ENCODE measurements at regions not wholly inside any gene's neighbourhood (a gene's known extent, or its start where the extent isn't known, plus 50 kb on each side); places are given as distances from the start of the nearest gene placed in this dataset.

DNA sequence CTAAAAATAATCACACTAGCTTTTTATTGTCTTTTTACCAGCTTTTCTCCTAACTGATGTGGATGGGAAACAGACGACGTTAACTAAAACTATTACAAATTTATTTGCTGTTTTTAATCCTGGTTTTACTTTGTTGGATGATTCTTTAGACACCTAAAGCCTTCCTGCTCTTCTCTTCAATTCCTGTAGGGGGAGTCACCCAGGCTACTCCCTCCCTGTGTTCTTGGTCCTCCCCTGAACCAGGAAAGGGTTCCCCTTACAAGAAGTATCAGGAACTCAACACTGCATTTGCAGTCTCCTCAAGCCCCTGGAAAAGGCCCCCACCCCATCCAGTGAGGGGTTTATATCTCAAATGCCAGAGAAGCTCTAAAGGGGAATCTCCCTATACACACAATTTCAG lies 206.1 kb downstream of the SUCLA2 start:
- H3K4me3 ChIP-seq (ENCODE audit: low read length in 2 of 2): no peak overlapping the region
- H3K27me3 ChIP-seq (ENCODE audit: control insufficient read depth in 1 of 2, insufficient read depth in 2 of 2, low read length in 2 of 2): no peaks in the 10 kb centered on the region
- no peaks in the 10 kb centered on the region for H3K36me3 ChIP-seq (ENCODE audit: control insufficient read depth in 2 of 2, insufficient read depth in 2 of 2, low read length in 2 of 2)
- no peaks in the 10 kb centered on the region for H3K4me1 ChIP-seq (ENCODE audit: control insufficient read depth, insufficient read depth, low read length)
- no peaks in the 10 kb centered on the region for H3K9me3 ChIP-seq (ENCODE audit: control insufficient read depth in 2 of 2, low read length in 2 of 2)
- H3K27ac ChIP-seq (ENCODE audit: low read length): no peak overlapping the region
- no peak overlapping the region for H3K9ac ChIP-seq (ENCODE audit: low read length in 2 of 2)

DNA sequence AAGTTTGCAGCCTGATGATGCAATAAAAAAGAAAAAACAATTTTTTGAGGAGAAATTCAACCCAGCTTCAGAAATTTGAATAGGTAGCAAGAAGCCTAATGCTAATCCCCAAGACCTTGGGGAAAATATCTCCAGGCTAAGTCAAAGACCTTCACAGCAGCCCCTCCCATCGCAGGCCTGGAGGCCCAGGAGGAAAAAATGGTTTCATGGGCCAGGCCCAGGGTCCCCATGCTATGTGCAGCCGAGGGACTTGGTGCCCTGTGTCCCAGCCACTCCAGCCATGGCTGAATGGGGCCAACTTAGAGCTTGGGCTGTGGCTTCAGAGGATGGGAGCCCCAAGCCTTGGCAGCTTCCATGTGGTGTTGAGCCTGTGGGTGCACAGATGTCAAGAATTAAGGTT lies 210.3 kb downstream of the SUCLA2 start:
- no peak overlapping the region for H3K27ac ChIP-seq (ENCODE audit: low read length)
- no peaks in the 10 kb centered on the region for H3K27me3 ChIP-seq (ENCODE audit: control insufficient read depth in 1 of 2, insufficient read depth in 2 of 2, low read length in 2 of 2)
- no peak overlapping the region for H3K9ac ChIP-seq (ENCODE audit: low read length in 2 of 2)
- H3K9me3 ChIP-seq (ENCODE audit: control insufficient read depth in 2 of 2, low read length in 2 of 2): no peaks in the 10 kb centered on the region
- H3K4me3 ChIP-seq (ENCODE audit: low read length in 2 of 2): no peak overlapping the region
- H3K4me1 ChIP-seq (ENCODE audit: control insufficient read depth, insufficient read depth, low read length): no peaks in the 10 kb centered on the region
- no peaks in the 10 kb centered on the region for H3K36me3 ChIP-seq (ENCODE audit: control insufficient read depth in 2 of 2, insufficient read depth in 2 of 2, low read length in 2 of 2)

DNA sequence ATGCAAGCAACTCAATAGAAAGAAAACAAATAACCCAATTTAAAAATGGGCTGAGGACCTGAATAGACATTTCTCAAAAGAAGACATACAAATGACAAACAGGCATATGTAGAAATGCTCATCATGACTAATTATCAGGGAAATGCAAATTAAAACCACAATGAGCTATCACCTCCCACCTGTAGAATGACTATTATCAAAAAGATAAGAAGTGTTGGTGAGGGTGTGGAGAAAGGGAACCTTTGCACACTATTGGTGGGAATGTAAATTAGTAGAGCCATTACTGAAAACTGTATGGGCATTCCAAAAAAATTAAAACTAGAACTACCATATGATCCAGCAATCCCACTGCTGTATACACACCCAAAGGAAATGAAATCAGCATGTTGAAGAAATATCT lies 212.2 kb downstream of the SUCLA2 start:
- no peaks in the 10 kb centered on the region for H3K4me1 ChIP-seq (ENCODE audit: control insufficient read depth, insufficient read depth, low read length)
- H3K9me3 ChIP-seq (ENCODE audit: control insufficient read depth in 2 of 2, low read length in 2 of 2): no peaks in the 10 kb centered on the region
- no peak overlapping the region for H3K27ac ChIP-seq (ENCODE audit: low read length)
- H3K36me3 ChIP-seq (ENCODE audit: control insufficient read depth in 2 of 2, insufficient read depth in 2 of 2, low read length in 2 of 2): no peaks in the 10 kb centered on the region
- no peak overlapping the region for H3K9ac ChIP-seq (ENCODE audit: low read length in 2 of 2)
- H3K4me3 ChIP-seq (ENCODE audit: low read length in 2 of 2): no peak overlapping the region
- H3K27me3 ChIP-seq (ENCODE audit: control insufficient read depth in 1 of 2, insufficient read depth in 2 of 2, low read length in 2 of 2): no peaks in the 10 kb centered on the region

DNA sequence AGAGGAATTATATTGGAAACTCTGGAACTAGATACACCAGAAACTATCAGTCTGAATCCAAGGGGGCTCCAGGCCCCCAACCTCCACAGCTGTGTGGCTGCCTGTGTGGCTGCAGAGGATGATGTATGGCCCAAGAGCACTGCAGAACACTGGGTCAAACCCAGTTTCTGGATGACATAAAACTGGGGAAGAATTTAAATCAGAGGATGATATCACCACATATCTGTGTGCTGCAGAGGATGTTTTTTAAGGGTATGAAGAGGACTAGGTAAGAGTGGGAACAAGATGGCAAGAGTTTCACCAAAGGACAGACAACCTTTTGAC lies 226.4 kb downstream of the SUCLA2 start:
- no peak overlapping the region for H3K27ac ChIP-seq (ENCODE audit: low read length)
- H3K4me3 ChIP-seq (ENCODE audit: low read length in 2 of 2): no peak overlapping the region
- no peaks in the 10 kb centered on the region for H3K27me3 ChIP-seq (ENCODE audit: control insufficient read depth in 1 of 2, insufficient read depth in 2 of 2, low read length in 2 of 2)
- no peaks in the 10 kb centered on the region for H3K9me3 ChIP-seq (ENCODE audit: control insufficient read depth in 2 of 2, low read length in 2 of 2)
- H3K9ac ChIP-seq (ENCODE audit: low read length in 2 of 2): no peak overlapping the region
- H3K36me3 ChIP-seq (ENCODE audit: control insufficient read depth in 2 of 2, insufficient read depth in 2 of 2, low read length in 2 of 2): no peaks in the 10 kb centered on the region
- no peaks in the 10 kb centered on the region for H3K4me1 ChIP-seq (ENCODE audit: control insufficient read depth, insufficient read depth, low read length)

DNA sequence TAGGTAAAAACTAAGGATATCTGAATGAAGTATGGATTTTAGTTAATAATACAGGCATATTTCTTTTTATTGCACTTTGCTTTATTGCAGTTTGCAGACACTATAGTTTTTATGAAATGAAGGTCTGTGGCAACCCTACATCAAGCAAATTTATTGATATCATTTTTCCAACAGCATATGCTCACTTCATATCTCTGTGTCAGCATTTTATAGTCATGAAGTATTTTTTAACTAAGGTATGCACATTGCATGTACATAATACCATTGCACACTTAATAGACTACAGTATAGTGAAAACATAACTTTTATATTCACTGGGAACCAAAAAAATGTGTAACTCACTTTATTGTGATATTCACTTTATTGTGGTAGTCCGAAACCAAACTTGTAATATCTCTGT lies 236.3 kb downstream of the SUCLA2 start:
- Histone ChIP-seq H3K4me3 (ENCODE audit: low read length in 2 of 2) (no peak overlapping the region), H3K36me3 (ENCODE audit: control insufficient read depth in 2 of 2, insufficient read depth in 2 of 2, low read length in 2 of 2) (no peaks in the 10 kb centered on the region), H3K27me3 (ENCODE audit: control insufficient read depth in 1 of 2, insufficient read depth in 2 of 2, low read length in 2 of 2) (no peaks in the 10 kb centered on the region), H3K9ac (ENCODE audit: low read length in 2 of 2) (no peak overlapping the region), H3K27ac (ENCODE audit: low read length) (no peak overlapping the region), H3K4me1 (ENCODE audit: control insufficient read depth, insufficient read depth, low read length) (no peaks in the 10 kb centered on the region), H3K9me3 (ENCODE audit: control insufficient read depth in 2 of 2, low read length in 2 of 2) (no peaks in the 10 kb centered on the region)

DNA sequence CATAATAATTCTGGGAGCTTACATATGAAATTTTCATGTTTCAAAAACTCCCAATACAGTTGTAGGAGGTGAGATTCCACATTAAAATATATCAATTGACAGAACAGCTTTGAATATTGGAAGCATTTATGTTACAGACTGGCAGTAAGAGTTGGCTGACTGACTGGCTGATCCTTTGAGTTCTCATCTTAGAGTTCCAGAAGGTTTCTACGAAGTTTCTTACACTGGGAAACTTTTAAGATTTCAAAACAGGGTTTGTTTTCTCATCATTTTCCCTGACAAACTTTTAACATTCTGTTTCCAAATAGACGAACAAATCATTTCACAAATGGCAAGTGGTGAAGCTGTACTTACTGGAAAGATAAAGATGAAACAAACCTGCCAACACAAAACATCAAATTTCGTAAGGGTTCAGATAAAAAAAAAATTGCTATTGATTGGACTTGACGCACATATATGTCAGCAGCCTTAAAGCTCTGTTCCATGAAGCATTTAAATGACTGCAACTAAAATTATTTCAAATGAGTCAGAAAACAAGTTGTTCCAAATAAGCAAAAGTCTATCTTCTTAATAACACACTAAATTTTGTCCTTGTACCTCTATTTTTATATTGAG lies 243.5 kb downstream of the SUCLA2 start:
- H3K27me3 ChIP-seq (ENCODE audit: control insufficient read depth in 1 of 2, insufficient read depth in 2 of 2, low read length in 2 of 2): no peaks in the 10 kb centered on the region
- no peaks in the 10 kb centered on the region for H3K4me1 ChIP-seq (ENCODE audit: control insufficient read depth, insufficient read depth, low read length)
- no peak overlapping the region for H3K4me3 ChIP-seq (ENCODE audit: low read length in 2 of 2)
- H3K36me3 ChIP-seq (ENCODE audit: control insufficient read depth in 2 of 2, insufficient read depth in 2 of 2, low read length in 2 of 2): no peaks in the 10 kb centered on the region
- no peak overlapping the region for H3K9ac ChIP-seq (ENCODE audit: low read length in 2 of 2)
- no peak overlapping the region for H3K27ac ChIP-seq (ENCODE audit: low read length)
- H3K9me3 ChIP-seq (ENCODE audit: control insufficient read depth in 2 of 2, low read length in 2 of 2): no peaks in the 10 kb centered on the region

DNA sequence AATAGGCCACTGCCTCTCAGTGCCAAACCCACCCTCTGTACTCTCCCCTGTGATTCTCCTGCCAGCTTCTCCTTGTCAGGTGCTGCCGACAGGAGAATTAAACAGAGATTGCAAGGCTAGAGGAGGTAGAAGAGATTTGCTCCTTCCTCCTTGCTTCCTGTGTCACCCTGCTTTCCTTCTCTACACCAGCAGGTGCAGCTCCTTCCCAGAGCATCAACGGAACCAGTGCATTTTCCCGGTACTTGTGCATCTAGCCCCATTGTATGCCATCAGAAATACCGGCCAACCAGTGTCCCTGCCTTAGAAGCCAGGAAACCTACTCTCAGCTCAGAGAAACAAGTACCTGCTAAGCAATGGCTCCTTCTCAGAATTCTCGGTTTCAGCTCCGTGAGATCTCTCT lies 253.2 kb downstream of the SUCLA2 start:
- Histone ChIP-seq H3K9me3 (ENCODE audit: control insufficient read depth in 2 of 2, low read length in 2 of 2) (no peaks in the 10 kb centered on the region), H3K9ac (ENCODE audit: low read length in 2 of 2) (no peak overlapping the region), H3K36me3 (ENCODE audit: control insufficient read depth in 2 of 2, insufficient read depth in 2 of 2, low read length in 2 of 2) (no peaks in the 10 kb centered on the region), H3K4me3 (ENCODE audit: low read length in 2 of 2) (no peak overlapping the region), H3K27ac (ENCODE audit: low read length) (no peak overlapping the region), H3K27me3 (ENCODE audit: control insufficient read depth in 1 of 2, insufficient read depth in 2 of 2, low read length in 2 of 2) (no peaks in the 10 kb centered on the region), H3K4me1 (ENCODE audit: control insufficient read depth, insufficient read depth, low read length) (no peaks in the 10 kb centered on the region)

DNA sequence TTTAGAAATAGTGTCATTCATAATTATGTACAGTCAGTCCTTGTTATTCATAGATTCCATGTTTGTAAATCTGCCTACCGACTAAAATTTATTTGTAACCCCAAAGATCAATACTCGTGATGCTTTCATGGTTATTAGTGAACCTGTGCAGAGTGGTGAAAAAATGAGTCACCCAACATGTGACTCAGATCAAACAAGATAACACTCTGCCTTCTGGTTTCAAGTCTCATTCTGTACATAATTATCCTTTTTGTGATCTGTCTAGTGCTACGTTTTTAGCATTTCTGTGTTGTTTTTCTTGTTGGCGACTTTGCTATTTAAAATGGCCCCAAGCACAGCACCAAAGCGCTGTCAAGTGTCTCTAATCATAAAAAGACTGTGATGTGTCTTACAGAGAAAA lies 274.7 kb downstream of the SUCLA2 start:
- Histone ChIP-seq H3K27me3 (ENCODE audit: control insufficient read depth in 1 of 2, insufficient read depth in 2 of 2, low read length in 2 of 2) (no peaks in the 10 kb centered on the region), H3K9ac (ENCODE audit: low read length in 2 of 2) (no peak overlapping the region), H3K36me3 (ENCODE audit: control insufficient read depth in 2 of 2, insufficient read depth in 2 of 2, low read length in 2 of 2) (no peaks in the 10 kb centered on the region), H3K27ac (ENCODE audit: low read length) (no peak overlapping the region), H3K4me3 (ENCODE audit: low read length in 2 of 2) (no peak overlapping the region), H3K9me3 (ENCODE audit: control insufficient read depth in 2 of 2, low read length in 2 of 2) (no peaks in the 10 kb centered on the region), H3K4me1 (ENCODE audit: control insufficient read depth, insufficient read depth, low read length) (no peaks in the 10 kb centered on the region)

DNA sequence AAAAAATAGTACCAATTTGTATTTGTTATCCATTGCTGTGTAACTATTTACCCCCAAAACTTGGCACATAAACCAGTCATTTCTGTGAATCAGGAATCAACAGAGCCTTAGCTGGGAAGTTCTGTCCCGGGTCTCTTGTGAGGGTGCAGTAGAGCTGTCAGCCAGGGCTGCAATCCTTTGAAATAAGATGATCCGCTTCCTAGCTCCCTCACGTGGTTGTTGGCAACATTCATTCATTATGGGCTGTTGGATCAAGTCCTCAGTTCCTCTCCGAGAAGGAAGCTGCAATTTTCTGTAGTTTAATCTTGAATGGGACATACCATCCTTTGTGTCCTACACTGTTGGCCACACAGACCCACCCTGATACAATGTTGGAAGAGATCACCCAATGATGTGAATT lies 277.2 kb downstream of the SUCLA2 start:
- Histone ChIP-seq H3K9ac (ENCODE audit: low read length in 2 of 2) (no peak overlapping the region), H3K4me3 (ENCODE audit: low read length in 2 of 2) (no peak overlapping the region), H3K36me3 (ENCODE audit: control insufficient read depth in 2 of 2, insufficient read depth in 2 of 2, low read length in 2 of 2) (no peaks in the 10 kb centered on the region), H3K9me3 (ENCODE audit: control insufficient read depth in 2 of 2, low read length in 2 of 2) (no peaks in the 10 kb centered on the region), H3K27ac (ENCODE audit: low read length) (no peak overlapping the region), H3K4me1 (ENCODE audit: control insufficient read depth, insufficient read depth, low read length) (no peaks in the 10 kb centered on the region), H3K27me3 (ENCODE audit: control insufficient read depth in 1 of 2, insufficient read depth in 2 of 2, low read length in 2 of 2) (no peaks in the 10 kb centered on the region)

DNA sequence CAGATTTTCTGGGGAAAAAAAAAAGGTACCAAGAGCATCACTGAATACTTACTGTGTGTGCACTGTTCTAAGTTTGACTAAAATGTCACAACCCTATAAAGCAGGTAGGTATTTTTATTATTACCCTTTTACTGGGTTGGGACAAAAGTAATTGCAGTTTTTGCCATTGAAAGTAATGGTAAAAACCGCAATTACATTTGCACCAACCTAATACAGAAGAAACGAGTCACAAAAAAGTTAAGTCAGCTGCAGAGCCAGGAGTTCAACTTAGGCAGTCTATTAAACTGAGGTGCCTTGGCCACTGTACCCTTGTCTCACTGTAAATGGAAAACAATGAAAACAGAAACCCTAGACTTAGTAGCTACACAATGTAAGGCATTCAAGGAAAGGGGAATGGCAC lies 281.9 kb downstream of the SUCLA2 start:
- Histone ChIP-seq H3K27ac (ENCODE audit: low read length) (no peak overlapping the region), H3K36me3 (ENCODE audit: control insufficient read depth in 2 of 2, insufficient read depth in 2 of 2, low read length in 2 of 2) (no peaks in the 10 kb centered on the region), H3K4me3 (ENCODE audit: low read length in 2 of 2) (no peak overlapping the region), H3K9me3 (ENCODE audit: control insufficient read depth in 2 of 2, low read length in 2 of 2) (no peaks in the 10 kb centered on the region), H3K27me3 (ENCODE audit: control insufficient read depth in 1 of 2, insufficient read depth in 2 of 2, low read length in 2 of 2) (no peaks in the 10 kb centered on the region), H3K4me1 (ENCODE audit: control insufficient read depth, insufficient read depth, low read length) (no peaks in the 10 kb centered on the region), H3K9ac (ENCODE audit: low read length in 2 of 2) (no peak overlapping the region)

DNA sequence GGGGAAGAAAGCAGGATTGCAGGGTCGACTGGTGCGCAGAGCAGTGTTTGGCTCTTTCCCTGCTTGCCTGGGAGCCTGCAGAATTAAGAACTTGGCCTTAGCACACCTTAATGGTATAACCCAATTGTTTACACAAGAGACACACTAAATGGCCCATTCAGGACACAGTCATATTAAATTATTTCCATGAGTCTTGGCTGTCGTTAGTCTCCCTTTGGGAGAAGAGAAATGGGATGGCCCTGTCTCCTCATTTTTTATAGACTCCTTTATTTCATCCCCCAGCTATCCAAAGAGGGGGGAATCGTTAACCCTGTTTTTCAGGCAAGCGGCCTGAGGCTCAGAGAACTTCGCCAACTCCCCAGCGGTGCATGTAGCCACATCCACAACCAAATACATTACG lies 282.5 kb downstream of the SUCLA2 start:
- H3K36me3 ChIP-seq (ENCODE audit: control insufficient read depth in 2 of 2, insufficient read depth in 2 of 2, low read length in 2 of 2): no peaks in the 10 kb centered on the region
- no peaks in the 10 kb centered on the region for H3K9me3 ChIP-seq (ENCODE audit: control insufficient read depth in 2 of 2, low read length in 2 of 2)
- H3K4me1 ChIP-seq (ENCODE audit: control insufficient read depth, insufficient read depth, low read length): no peaks in the 10 kb centered on the region
- H3K27me3 ChIP-seq (ENCODE audit: control insufficient read depth in 1 of 2, insufficient read depth in 2 of 2, low read length in 2 of 2): no peaks in the 10 kb centered on the region
- no peak overlapping the region for H3K9ac ChIP-seq (ENCODE audit: low read length in 2 of 2)
- H3K4me3 ChIP-seq (ENCODE audit: low read length in 2 of 2): no peak overlapping the region
- no peak overlapping the region for H3K27ac ChIP-seq (ENCODE audit: low read length)
